Osteoblast (primary cell): ENCODE measurements at regions not wholly inside any gene's neighbourhood (a gene's known extent, or its start where the extent isn't known, plus 50 kb on each side); places are given as distances from the start of the nearest gene placed in this dataset.

Experiments
- DNase-seq: peaks from one replicate; pipeline ENCODE4 v3.0.0; 2011; ENCODE audit warnings: low spot score, mixed read lengths; ENCODE audit not compliant: insufficient read length; ENCODE audit errors: missing footprints
- H2AFZ ChIP-seq: 2 replicates; pipeline ENCODE4 v1.6.0; 2011; ENCODE audit warnings: mild to moderate bottlenecking, low read length
- H3K27ac ChIP-seq: 2 replicates; pipeline ENCODE4 v1.5.1; 2011; ENCODE audit warnings: mild to moderate bottlenecking, low read depth, low read length, moderate library complexity
- H3K27me3 ChIP-seq: 2 replicates; pipeline ENCODE4 v1.6.0; 2012; ENCODE audit warnings: mild to moderate bottlenecking, control low read depth, inconsistent platforms, low read length, moderate library complexity; ENCODE audit not compliant: insufficient read depth
- H3K36me3 ChIP-seq: 2 replicates; pipeline ENCODE4 v1.5.1; 2011; ENCODE audit warnings: mild to moderate bottlenecking, low read length, control low read depth, moderate library complexity; ENCODE audit not compliant: insufficient read depth
- H3K4me1 ChIP-seq: 2 replicates; pipeline ENCODE4 v1.5.1; 2011; ENCODE audit warnings: mild to moderate bottlenecking, low read length, control low read depth, moderate library complexity; ENCODE audit not compliant: insufficient read depth
- H3K4me2 ChIP-seq: 2 replicates; pipeline ENCODE4 v1.6.0; 2011; ENCODE audit warnings: mild to moderate bottlenecking, low read length; ENCODE audit not compliant: insufficient read depth
- H3K4me3 ChIP-seq: fragments of 200-600 bp; sonication (generic); 3 replicates; pipeline ENCODE4 v1.5.1; 2012; ENCODE audit warnings: mild to moderate bottlenecking, low read length, inconsistent platforms; ENCODE audit not compliant: insufficient read depth
- H3K79me2 ChIP-seq: 2 replicates; pipeline ENCODE4 v1.6.0; 2012; ENCODE audit warnings: mild to moderate bottlenecking, low read length, control low read depth, inconsistent platforms; ENCODE audit not compliant: insufficient read depth
- H3K9me3 ChIP-seq: 2 replicates; pipeline ENCODE4 v1.5.1; 2011; ENCODE audit warnings: low read depth, low read length, control low read depth
- H4K20me1 ChIP-seq: 2 replicates; pipeline ENCODE4 v1.6.0; 2012; ENCODE audit warnings: mild to moderate bottlenecking, low read length, control low read depth; ENCODE audit not compliant: insufficient read depth
- CTCF ChIP-seq: IDR thresholded peaks from 2 replicates; pipeline ENCODE4 v1.5.1; 2011; ENCODE audit warnings: mild to moderate bottlenecking, low read depth, low read length, moderate library complexity; ENCODE audit errors: extremely low read depth

GRCh38 chr18:77482190-77483085 lies 232.8 kb downstream of the GALR1 start:
- Histone ChIP-seq H3K27ac (no peak overlapping the region), H2AFZ (no peak overlapping the region), H3K4me3 (no peak overlapping the region), H3K36me3 (no peaks in the 10 kb centered on the region), H4K20me1 (no peaks in the 10 kb centered on the region), H3K79me2 (no peaks in the 10 kb centered on the region), H3K9me3 (no peaks in the 10 kb centered on the region), H3K4me1 (no peaks in the 10 kb centered on the region), H3K27me3 (no peaks in the 10 kb centered on the region), H3K4me2 (no peak overlapping the region)
- TF ChIP-seq CTCF, result no peak
- no peak for DNase-seq

GRCh38 chr18:77486985-77487384 lies 237.3 kb downstream of the GALR1 start:
- Histone ChIP-seq H3K36me3 (no peaks in the 10 kb centered on the region), H3K4me1 (no peaks in the 10 kb centered on the region), H3K27ac (no peak overlapping the region), H3K79me2 (no peaks in the 10 kb centered on the region), H3K9me3 (no peaks in the 10 kb centered on the region), H4K20me1 (no peaks in the 10 kb centered on the region), H3K4me3 (no peak overlapping the region), H3K4me2 (no peak overlapping the region), H2AFZ (no peak overlapping the region), H3K27me3 (no peaks in the 10 kb centered on the region)
- no peak for DNase-seq
- no peak for TF ChIP-seq CTCF

- Histone ChIP-seq H4K20me1 (no peaks in the 10 kb centered on the region), H3K27me3 (no peaks in the 10 kb centered on the region), H3K4me2 (no peak overlapping the region), H3K79me2 (no peaks in the 10 kb centered on the region), H2AFZ (no peak overlapping the region), H3K36me3 (no peaks in the 10 kb centered on the region), H3K27ac (no peak overlapping the region), H3K4me3 (no peak overlapping the region), H3K9me3 (no peaks in the 10 kb centered on the region), H3K4me1 (no peaks in the 10 kb centered on the region)
- no peak for DNase-seq
- TF ChIP-seq CTCF, result no peak
Measured at GRCh38 chr18:77487951-77488740, 238.5 kb downstream of the GALR1 start.

GRCh38 chr18:77495079-77495478 lies 245.4 kb downstream of the GALR1 start:
- no peak for DNase-seq
- Histone ChIP-seq H3K27ac (no peak overlapping the region), H3K4me1 (no peaks in the 10 kb centered on the region), H3K79me2 (no peaks in the 10 kb centered on the region), H3K27me3 (no peaks in the 10 kb centered on the region), H3K4me3 (no peak overlapping the region), H4K20me1 (no peaks in the 10 kb centered on the region), H3K36me3 (no peaks in the 10 kb centered on the region), H2AFZ (no peak overlapping the region), H3K9me3 (no peaks in the 10 kb centered on the region), H3K4me2 (no peak overlapping the region)
- no peak for TF ChIP-seq CTCF
